ENCODE measurements at regions not wholly inside any gene's neighbourhood (a gene's known extent, or its start where the extent isn't known, plus 50 kb on each side); places are given as distances from the start of the nearest gene placed in this dataset.

GRCh38 chr1:5478961-5479360, 513.3 kb downstream of the NPHP4 start:
- no peak for TF ChIP-seq POLR2AphosphoS5 (IDR thresholded peaks at IDR 0.05)
- TF ChIP-seq, protein P1, sequence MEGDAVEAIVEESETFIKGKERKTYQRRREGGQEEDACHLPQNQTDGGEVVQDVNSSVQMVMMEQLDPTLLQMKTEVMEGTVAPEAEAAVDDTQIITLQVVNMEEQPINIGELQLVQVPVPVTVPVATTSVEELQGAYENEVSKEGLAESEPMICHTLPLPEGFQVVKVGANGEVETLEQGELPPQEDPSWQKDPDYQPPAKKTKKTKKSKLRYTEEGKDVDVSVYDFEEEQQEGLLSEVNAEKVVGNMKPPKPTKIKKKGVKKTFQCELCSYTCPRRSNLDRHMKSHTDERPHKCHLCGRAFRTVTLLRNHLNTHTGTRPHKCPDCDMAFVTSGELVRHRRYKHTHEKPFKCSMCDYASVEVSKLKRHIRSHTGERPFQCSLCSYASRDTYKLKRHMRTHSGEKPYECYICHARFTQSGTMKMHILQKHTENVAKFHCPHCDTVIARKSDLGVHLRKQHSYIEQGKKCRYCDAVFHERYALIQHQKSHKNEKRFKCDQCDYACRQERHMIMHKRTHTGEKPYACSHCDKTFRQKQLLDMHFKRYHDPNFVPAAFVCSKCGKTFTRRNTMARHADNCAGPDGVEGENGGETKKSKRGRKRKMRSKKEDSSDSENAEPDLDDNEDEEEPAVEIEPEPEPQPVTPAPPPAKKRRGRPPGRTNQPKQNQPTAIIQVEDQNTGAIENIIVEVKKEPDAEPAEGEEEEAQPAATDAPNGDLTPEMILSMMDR (IDR thresholded peaks at IDR 0.05; ENCODE audit: poor library complexity, severe bottlenecking), result no peak
